ENCODE measurements at regions not wholly inside any gene's neighbourhood (a gene's known extent, or its start where the extent isn't known, plus 50 kb on each side); places are given as distances from the start of the nearest gene placed in this dataset.
"Not testable (repeated sequence)": the region's sequence is repeated elsewhere in the genome, so short reads cannot be mapped to it uniquely, and the experiment has no call there.

DNA sequence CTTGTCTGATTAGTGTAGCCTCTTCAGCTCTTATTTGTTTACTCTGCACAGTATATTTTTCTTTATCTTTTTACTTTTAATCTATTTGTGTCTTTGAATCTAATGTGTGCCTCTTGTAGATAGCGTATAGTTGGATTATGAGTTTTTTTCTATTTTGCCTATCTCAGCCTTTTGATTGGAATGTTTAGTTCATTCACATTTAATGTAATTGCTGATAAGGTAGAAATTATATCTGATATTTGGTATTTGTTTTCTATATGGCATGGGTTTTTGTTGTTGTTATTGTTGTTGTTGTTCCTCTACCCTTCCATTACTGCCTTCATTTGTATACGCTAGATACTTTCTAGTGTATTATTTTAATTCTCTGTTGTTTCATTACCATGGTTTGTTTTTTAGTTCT, 131.7 kb upstream of the GRIK3 start:
- no peak for DNase-seq

DNA sequence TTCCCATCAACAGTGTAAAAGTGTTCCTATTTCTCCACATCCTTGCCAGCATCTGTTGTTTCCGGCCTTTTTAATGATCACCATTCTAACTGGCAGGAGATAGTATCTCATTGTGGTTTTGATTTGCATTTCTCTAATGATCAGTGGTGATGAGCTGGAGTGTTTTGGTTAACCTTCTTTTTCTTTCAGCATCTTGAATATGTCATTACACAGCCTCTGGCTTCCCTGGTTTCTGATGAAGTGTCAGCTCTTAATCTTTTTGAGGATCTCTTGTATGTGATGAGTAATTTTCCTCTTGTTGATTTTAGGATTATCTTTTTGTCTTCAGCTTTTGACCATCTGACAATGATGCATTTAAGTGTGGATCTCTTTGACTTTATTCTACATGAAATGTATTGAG, 133.2 kb upstream of the GRIK3 start:
- DNase-seq = peak; percentile 52

DNA sequence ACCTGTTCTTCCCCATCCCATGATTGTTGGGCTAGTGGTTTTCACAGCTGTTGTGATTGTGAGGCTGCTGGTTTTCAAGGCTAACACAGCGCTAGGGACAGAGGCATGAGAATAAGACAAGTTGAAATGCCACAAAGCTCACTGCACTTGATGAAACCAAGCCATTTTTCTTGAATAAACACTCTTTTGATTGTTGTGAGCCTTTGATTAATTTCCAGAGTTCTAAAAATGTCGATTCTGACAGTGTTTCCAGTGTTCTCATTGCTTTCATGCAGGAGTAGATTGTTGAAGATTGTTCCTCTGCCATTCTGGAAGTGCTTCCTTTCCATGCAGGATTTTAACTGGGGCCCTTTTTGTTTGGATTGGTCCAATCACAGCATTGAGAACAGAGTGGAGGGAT, 134.9 kb upstream of the GRIK3 start:
- no peak for DNase-seq

DNA sequence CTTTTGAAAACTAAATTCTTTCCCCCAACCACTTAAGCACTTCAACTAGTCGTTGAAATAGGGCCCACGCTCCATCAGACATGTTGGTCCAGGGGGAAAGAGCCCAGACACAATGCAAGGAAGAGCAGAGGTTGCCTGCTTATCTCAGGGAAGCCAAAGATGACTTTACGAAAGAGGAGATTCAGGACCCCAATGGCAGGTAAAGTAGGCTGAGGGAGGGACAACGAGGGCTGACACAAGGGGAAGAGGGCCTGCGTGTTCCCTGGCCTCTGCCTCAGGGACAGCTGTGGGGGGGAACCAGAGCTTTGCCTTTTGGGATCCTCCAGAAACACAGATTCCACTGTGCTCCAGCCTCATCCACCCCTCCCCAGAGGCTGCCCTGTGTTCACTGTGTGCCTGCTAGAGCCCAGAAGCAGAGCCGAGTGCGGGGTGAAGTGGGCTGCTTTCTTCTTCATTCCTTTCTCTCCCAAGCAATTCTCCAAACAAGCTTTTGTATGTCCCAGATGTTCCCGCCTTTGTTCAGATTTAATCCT, 135.5 kb upstream of the GRIK3 start:
- DNase-seq = no peak

DNA sequence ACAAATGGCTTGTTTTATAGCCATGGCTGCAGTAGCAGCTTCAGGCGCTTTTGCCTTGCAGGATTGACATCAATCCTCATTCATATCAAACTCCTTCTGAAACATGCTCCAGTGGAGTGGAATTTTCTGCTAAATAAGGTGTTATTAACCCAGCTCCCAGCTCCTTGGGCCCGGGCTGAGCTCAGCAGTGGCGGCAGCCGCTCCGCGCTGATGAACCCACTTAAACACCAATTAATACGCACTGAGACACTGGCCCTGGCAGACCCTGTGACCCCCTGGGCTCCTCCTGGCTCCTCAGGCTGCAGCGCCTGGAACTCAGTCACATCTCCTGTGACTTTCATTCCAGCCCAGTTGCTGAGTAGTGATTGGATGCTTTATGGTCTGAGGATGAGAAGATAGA, 137.4 kb upstream of the GRIK3 start:
- DNase-seq = no peak

DNA sequence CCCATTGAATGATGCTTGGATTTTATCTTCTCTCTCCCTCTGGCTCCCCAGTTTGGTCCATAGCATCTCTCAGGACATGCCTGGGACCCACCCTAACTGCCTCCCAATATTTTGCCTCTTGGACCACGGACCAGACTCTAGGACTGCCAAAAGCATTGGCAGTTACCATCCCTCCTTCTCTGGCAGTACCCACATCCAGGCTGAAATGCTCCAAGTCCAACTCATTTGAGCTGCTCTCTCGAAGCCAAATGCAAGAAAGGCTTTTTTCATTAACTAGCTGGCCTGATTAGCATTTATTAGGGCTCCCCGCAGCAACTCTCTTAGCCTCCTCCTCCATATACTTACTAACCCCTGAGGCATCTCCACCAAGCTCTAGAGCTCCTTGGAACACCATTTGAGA, 140.0 kb upstream of the GRIK3 start:
- DNase-seq = no peak

DNA sequence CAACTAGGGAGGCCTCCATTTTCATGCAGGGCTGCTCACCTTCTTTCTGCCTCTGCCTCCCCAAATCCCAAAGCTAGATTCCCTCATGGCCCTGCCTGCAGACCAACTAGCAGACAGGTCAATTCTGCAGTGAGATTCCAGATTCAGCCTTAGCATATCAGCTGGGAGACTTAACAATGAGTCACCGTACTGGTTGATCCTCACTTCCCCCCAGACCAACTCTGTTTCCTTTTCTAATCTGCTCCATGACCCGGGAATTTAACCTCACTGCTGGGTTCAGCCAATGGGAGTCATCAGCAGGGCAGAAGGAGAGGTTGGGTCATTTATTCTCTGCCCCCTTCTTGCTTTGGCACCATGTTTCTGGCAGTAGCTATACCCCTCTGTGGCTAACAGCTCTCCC, 140.6 kb upstream of the GRIK3 start:
- no peak for DNase-seq

DNA sequence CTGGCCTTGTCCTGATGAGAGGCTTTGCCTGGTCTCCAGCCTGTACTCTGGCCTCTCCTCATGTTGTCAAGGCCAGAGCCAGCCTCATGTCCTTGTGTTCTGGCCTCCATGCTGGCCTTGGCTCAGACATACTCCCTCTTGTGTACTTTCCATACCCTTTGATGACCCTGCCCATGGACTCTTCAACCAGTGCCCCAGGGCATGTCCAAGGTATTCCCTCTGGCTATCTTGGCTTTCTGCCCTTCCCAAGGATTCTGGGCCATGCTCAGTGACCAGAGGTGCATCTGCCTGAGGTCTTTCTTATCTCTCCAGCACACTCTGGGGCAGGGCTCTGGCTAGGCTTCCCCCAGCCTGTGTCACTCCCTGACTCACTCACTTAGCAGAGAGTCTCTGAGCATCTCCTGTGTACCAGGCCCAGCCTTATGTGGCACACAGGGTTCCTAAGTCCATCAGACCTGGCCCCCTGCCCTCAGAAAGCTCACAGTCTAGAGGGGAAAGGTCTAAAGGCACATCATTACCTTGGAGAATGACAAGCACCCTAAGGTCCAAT, 141.4 kb upstream of the GRIK3 start:
- no peak for DNase-seq

DNA sequence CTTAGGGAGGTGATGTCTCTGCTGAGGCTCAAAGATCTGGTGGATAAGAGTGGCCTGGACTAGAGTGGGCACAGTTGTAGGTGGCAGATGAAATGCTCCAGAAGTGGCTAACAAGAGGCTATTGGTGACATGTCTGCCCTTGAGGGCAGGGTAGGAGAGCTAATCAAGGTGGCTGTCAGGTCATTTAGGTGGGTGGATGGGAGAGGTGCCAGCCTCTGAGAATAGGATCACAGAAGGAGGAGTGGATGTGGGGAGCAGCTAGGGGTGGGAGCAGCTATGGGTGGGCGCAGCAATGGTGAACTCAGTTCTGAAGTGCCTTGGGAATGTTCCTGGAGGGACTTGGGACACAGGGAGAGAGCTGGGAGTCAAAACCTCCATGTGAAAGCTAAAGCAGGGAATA, 142.0 kb upstream of the GRIK3 start:
- no peak for DNase-seq

DNA sequence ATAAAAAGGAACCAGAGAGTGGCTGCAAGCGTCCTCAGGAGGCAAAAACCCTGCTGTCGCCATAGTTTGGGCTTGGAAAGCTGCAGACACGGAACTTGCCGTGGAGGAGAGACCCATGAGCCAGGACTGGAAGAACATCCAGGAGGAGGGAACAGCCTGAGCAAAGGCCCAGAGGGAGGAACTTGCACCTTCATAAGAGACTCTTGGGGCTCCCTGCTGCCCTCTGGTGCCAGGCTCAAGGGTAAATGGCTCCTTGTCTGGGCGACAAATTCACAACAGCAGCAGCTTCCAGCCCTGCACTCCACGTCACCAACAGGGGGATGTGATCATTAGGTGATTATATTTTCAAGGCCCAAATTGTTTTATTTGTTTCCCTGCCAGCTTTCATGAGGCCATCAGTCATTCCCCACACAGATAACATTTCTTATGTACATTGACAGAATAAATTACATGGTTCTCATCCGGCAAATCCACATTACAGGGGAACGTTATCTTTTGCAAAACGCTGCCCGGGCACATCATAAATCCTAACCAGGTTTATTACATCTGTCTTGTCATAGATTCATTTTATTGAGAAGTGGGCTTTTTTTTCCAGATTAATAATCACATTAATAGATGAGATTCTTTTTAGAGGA, 143.0 kb upstream of the GRIK3 start:
- DNase-seq = peak; percentile 88

DNA sequence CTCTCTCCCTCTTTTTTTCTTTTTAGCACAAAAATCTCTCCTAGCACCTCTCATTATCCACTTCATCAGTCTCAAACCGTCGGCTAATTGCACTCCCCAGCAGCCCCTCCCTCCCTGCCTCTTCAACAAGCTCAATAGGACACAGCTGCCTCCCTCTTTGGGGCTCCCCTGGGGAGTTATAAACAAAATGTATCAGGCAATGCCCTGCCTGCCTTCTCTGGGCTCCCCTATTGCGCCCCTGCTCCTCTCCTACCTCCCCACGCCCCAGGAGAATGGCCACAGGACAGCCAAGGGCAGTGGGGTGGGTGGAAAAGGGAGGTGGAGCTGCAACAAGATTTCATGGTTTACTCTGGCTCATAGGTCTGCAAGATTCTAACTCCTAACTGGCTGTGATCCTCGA, 147.1 kb upstream of the GRIK3 start:
- no peak for DNase-seq

DNA sequence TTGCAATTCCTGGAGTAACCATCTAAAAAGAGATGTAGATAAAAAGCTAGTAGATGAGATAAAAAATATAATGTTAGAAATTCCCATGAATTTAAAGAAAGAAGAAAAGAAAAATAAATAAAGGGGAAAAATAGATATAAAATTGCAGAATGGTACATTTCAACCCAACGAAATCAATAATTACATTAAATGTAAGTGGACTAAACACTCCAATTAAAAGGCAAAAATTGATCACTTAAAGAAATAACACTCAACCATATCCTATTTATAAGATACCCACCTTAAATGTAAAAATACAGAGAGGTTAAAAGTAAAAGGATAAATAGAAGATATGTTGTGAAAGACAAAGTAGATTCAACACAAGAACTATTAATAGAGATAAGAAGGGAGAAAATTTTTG, 150.5 kb upstream of the GRIK3 start:
- DNase-seq = no peak

DNA sequence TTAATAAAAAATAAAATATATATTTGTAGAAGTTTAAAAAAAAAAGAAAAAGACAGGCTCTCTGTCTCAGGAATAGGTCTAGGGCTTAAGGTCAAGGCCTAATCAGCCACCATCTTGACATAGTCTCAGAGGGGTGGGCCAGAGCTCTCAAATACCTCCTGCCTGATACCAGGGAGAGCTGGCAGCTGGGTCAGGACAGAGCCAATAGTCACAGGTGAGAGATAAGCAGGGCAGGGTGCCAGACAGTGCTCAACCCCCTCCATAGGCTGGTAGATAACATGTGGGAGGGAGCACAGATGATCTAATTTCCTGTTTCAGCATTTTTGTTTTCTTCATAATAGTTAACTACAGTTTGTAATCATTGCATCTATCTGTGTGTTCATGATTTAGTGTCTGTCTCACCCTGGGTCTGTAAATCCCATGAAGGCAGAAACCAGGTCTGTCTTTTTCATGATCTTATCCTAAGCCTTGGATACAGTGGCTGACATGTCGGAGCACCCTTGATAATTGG, 152.0 kb upstream of the GRIK3 start:
- no peak for DNase-seq

DNA sequence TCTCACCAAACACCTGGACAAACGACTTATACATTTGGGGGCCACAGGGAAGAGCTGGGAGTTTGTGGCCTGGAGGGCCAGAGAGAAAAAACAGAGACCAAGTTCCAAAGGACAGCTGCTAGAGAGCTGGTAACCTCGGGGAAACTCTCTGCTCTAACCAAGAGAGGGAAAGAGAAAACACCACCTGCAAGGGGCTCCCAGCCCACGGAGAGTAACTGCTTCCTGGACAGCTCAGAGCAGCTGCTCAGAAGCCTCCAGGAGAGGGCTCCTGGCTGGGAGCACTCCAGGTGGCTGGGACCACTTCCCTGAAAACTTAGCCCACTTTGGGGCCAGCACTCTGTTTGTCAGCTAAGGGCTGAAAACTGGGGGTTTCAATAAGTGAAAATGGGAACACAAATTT, 154.8 kb upstream of the GRIK3 start:
- peak; percentile 99 for DNase-seq

DNA sequence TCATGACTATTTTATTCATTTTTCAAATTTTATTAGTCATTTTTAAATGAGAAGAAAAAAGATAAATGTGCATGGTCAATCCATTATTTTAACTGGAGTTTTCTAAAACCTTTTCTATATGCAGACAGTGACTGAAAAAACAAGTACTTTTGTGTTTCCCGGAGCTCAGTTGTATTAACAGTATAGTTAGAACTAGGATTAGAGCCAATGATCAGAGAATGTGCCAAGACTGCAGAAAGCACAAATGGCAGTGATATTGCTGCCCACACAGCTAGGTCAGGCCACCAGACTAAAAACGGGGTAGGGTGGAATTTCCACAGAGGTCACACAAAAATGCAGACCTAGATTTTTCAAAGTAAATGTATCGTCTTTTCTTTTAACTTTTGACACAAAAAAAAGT, 163.1 kb upstream of the GRIK3 start:
- DNase-seq = no peak

DNA sequence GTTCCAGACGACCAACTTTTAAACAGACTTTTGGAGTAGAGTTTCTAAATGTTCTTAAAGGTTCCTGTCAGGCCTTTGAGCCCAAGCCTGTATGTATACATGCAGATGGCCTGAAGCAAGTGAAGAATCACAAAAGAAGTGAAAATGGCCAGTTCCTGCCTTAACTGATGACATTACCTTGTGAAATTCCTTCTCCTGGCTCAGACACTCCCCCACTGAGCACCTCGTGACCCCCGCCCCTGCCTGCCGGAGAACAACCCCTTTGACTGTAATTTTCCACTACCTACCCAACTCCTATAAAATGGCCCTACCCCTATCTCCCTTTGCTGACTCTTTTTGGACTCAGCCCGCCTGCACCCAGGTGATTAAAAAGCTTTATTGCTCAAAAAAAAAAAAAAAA, 180.0 kb upstream of the GRIK3 start:
- DNase-seq = not testable (repeated sequence)

DNA sequence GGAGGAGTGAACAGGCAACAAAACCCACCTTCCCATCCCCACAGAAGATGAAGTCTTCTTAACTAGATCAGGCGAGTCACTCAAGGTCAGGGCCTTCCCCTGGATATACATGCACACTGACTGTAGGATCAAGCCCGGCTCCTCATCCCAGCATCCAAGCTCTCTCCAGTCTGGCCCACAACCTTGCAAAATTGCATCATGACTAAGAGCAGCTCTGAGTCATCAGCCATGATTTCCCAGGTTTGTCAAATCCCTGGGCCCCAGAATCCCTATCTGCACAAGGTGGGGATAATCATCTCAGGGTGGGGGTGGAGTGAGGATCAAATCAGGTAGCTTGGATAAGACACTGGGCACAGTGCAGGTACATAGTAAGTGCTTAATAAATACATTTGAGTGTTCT, 199.3 kb upstream of the GRIK3 start:
- no peak for DNase-seq

DNA sequence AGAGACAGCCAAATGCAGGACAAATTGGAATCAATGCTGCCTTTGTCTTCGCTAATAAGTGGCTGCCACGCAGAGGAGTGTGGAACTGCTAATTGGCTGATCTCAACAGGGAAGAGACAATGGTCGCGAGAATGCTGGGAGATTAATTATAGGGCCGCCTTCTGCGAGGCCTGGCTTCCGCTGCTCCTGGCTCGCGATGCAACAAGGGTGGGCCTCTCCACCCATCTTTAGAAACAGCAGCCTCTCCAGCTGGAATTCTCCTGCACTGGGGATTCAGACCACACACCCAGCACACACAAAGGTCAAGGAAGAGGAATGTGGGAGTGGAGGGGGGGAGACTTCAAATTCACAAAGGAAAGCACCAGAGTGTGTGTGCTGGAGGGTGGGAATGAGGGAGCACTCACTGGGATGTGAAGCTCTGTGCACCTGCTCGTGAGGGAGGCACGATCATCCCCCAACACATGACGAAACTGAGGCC, 200.7 kb upstream of the GRIK3 start:
- DNase-seq = no peak

DNA sequence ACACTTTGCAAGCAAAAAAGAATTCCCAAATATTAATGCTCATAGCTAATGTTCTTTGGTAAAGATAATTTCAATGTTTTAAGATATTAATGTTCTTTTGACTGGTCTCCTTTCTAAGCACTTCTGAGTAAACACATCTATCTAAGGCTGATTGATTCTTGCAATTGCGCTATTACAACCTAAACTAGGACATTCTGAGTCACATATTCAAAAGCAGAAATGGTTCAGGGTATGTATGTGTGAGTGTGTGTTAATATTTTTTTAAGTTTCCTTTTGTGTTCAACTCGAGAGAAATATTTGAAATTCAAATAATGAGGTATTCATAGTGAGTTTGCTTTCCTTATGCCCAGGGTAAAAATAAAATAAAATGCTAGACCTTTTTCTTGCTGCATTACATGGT, 203.6 kb upstream of the GRIK3 start:
- no peak for DNase-seq

DNA sequence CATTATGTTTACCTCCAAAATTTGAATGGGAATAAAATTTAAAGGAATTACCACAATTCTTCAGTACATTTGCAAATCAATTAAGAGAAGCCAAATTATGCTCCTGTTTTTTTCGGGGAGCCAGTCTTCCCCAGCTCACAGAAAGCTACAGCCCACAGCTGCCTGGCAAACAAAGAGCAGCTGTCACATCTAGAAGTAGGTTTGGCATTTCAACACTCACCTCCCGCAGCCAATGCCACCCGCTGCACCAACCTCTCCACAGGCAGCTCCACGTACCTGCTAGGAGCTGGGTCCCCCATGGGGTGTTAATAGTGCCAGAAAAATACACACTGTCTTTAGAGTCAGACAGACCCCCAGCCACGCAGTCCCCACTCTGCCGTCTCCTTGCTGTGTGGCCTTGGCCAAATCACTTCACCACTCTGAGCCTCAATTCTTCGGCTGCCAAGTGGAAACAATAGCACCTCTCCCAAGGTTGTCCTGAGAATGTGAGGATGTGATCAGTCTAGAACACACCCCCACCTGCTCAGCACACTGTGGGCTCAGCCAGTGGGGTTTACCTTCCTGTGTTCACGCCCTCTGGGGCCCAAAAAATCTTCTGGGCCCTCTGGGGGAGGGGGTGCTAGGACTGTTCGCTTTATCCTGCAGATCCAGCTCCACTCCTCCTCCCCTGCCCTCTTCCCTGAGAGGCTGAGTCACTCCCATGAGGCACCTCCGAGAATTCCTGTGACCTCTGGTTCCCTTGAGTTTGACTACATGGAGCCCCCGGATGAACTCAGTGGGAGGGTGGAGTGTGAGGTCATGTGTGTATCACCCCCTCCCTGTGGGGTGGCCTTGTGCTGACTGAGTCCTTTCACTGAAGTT, 204.3 kb upstream of the GRIK3 start:
- DNase-seq = peak; percentile 78

DNA sequence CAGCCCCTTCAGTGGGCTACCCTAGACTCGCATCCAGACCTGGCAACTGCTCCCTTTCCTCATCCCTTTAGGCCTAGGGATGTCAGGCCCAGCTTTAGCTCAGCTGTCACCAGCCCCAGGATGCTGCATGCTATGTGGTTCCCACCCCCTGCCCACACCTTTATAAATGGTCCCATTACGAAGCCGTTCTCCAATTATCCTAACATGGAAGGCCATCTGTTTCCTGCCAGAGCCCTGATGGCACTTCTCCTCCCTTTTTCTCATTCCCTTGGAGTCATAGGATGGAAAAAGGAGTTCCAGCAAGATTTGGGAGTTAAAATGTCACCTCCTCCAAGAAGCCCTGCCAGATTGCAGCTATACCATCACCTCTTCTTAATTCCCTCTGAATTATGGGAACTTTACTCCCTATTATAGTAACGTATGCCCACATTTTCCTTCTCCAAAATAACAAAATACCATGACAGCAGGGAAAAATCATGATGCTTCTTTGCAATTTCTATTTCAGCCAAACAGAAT, 205.0 kb upstream of the GRIK3 start:
- no peak for DNase-seq

DNA sequence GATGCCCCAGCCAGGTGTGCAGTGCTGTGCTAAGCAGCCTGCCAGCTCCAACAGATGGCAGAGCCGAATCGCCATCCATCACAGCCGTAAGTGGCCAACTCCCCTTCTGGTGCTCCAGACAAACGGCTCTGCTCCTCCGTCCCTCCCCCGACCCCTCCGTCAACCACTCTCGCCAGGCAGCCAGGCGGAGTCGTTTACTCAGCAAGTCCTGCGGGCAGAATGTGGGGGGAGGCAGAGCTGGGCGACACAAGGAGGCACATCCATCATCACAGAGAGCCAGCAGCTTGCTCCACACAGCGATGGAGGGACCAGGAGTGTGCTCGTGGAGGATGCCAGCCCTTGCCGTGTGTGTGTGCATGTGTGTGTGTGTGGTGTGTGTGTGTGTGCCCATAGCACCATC, 206.6 kb upstream of the GRIK3 start:
- DNase-seq = peak; percentile 95

DNA sequence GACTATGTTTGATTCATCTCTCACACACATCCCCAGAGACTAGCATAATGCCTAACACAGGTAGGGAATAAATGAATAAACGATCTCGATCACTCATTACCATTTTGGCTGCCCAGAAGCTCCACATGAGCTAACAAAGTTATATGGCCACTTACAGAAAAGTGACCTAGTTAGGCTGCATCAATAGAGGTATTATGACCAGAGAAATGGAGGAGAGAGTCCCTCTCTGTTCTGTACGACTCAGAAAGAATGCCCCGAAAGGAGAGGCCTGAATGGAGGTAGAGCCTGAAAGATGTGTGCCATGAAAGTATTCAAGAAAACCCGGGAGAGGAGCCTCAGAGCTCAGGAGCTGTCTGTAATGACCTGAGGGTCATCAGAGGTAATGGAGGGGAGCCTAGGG, 208.2 kb upstream of the GRIK3 start:
- no peak for DNase-seq

Measured in NCI-H510A (cell line).